NCI-H2196 (cell line): ENCODE measurements at regions not wholly inside any gene's neighbourhood (a gene's known extent, or its start where the extent isn't known, plus 50 kb on each side); places are given as distances from the start of the nearest gene placed in this dataset.
"Not testable (repeated sequence)": the region's sequence is repeated elsewhere in the genome, so short reads cannot be mapped to it uniquely, and the experiment has no call there.

Source experiments
- DNase-seq: peaks from one replicate; lab custom pipeline; 2025; ENCODE audit not compliant: unreplicated experiment; lab: John Stamatoyannopoulos, UW

DNA sequence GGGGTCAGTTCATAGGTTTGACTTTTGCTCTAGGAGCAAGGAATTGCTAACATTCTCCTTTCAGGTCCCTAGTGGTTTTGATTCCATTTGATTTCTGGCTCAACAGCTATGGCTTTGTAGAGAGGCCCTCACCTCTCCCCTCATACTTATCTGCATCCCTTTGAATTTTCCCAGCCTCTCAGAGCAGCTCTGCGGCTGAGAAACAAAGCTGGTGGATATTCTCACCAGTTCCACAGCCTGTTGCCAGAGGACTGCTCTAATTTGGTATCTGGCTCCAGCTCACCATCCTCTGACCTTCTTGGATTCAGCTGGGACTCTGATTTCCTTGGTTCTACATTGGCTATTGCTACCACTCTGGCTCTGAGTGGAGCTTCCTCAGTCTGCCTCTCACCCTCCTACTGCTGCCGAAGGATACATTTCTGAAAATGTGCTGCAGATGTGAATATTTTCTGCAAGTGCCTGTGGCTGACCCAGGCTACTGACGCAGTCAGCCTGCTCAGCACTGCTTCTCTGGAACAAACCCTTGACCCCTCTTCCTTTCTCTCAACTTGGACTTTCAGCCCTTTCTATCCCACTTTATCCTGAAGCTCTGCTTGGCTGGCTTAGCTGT lies 110.9 kb upstream of the ENPEP start:
- DNase-seq = no peak

DNA sequence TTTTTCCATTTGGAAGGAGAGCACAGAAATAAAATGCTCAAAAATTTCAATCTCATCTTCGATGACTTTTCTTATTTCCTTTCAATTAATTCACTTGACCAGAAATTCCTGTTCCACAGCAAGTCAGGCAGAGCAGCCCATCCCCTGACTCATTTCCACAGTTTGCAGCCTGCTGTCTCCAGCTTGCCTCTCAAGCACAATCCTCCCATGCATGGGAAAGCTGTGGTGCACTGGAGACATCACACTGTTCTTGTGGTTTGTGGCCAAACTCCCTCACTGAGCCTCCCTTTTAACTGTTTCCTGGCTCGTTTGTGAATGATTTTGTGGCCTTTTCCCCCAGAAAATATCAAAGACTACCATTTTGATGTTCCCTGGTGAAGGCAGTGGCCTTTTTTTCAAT lies 114.0 kb upstream of the ENPEP start:
- no peak for DNase-seq

GRCh38 chr4:110359076-110359475 lies 116.9 kb upstream of the ENPEP start:
- DNase-seq = no peak

DNA sequence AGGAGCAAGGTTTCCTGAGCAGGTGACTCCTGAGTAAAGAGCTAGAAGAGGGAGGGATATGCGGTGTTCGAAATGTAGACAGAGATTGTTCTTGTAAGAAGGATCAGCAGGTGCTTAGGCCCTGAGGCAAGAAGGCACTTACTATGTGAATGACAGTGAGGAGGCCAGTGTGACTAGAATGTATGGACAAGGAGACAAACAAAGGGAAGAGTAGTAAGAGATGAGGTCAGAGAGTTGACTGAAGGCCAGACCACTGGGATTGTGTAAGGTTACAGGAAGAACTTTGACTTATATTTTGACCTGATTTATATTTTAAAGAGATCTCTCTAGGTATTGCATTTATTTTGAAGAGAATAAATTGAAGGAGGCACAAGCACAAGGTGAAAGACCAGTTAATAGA lies 118.4 kb upstream of the ENPEP start:
- no peak for DNase-seq

GRCh38 chr4:110354460-110354859 lies 121.5 kb upstream of the ENPEP start:
- no peak for DNase-seq

GRCh38 chr4:110352670-110353442 lies 123.1 kb upstream of the ENPEP start:
- no peak for DNase-seq

DNA sequence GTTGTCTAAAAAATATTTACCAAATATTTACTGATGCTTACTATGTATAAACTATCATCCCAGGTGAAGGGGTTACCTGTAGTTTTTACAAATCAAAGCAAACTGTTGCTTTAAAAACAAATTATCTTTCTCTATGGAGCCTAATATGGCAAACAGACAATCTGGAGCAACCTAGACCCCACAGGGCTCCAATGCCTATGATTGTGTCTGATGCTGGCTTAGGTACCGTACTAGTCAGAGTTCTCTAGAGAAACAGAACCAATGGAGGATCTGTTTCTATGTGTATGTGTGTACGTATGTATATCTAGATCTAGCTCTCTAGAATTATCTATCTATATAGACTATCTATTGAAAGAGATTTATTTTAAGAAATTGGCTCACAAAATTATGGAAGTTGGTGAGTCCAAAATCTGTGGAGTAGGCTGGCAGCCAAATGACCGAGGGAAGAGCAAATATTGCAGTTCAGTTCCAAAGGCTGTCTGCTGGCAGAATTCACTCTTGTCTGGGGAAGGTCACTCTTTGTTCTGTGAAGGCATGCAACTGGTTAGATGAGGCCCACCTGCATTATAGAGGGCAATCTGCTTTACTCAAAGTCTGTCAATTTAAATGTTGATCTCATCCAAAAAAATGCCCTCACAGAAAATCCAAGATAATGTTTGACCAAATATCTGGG lies 127.1 kb upstream of the ENPEP start:
- DNase-seq = no peak

DNA sequence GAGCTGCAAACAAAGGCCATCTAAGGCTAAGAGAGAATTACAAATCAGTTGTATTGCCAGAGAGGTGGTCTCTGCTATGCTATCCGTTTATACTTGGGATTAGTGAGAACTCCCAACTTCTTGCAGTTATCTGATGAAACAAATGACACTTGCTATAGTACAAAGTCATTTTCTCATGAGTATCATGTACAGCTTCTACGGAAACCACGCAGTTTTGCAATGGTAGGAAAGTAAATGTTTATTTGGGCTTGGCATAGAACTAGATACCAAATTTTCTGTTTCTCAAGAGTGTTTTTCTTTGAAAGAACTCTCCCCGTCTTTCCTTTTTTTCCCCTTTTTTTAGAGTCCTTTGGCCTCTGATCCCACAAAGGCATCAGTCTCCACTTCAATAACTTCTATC lies 128.2 kb upstream of the ENPEP start:
- DNase-seq = no peak

DNA sequence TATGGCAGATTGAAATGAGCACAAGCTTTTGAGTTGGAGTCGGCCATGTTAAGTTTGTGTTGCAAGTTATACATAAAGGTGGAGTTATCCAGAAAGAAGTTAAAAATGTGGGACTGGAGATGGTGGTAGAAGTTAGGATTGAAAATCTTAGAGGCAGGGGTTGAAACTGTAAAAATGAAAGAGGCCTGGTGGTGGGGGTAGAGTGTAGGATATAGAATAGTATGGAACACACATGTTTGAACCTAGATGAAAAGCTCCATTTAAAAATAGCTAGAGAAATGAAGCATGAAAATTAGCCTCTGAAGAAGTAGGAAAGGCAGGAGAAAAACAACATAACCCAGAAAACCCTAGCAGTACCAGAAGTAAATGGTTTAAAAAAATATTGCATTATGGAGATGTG lies 131.8 kb upstream of the ENPEP start:
- no peak for DNase-seq

DNA sequence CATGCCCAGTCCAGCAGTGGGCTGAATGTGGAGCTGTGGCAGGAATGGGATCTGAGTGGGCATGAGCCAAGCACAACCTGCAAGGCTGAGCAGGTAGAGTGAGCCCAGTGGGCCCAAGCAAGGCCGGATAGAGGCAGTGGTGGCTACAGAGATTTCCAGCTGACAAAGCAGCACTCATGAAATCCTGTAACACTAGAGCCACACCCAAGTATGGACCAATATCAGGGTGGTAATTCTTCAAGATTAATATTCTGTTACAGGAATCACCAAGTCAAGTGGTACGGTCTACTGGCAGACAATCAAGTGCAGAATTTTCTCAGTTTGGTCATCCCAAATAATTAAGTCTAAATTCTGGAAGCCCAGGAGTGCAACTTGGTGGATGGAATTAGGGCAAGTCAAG lies 132.4 kb upstream of the ENPEP start:
- DNase-seq = no peak

DNA sequence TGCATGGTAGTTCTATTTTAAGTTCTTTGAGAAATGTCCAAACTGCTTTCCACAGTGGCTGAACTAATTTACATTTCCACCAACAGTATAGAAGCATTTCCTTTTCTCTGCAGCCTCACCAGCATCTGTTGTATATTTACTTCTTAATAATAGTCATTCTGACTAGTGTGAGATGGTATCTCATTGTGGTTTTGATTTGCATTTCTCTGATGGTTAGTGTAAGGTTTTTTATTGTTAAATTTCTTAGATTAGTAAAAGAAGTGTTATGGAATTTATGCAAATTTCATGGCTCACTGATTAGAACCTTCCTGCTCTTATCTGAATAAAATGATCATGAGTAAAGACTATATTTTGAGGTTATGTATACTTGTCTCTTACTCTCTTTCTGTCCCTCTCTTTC lies 134.8 kb upstream of the ENPEP start:
- not testable (repeated sequence) for DNase-seq

DNA sequence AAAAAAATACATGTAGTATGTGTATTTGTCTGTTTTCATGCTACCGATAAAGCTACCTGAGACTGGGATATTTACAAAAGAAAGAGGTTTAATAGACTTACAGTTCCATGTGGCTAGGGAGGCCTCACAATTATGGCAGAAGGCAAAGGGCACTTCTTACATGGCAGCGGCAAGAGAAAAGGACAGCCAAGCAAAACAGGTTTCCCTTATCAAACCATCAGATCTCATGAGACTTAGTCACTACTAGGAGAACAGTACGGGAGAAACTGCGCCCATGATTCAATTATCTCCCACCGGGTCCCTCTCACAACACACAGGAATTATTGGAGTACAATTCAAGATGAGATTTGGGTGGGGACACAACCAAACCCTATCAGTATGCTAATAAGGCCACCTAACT lies 137.0 kb upstream of the ELOVL6 start:
- DNase-seq = no peak

- DNase-seq = no peak
Measured at GRCh38 chr4:110332483-110332882, 134.1 kb upstream of the ELOVL6 start.

DNA sequence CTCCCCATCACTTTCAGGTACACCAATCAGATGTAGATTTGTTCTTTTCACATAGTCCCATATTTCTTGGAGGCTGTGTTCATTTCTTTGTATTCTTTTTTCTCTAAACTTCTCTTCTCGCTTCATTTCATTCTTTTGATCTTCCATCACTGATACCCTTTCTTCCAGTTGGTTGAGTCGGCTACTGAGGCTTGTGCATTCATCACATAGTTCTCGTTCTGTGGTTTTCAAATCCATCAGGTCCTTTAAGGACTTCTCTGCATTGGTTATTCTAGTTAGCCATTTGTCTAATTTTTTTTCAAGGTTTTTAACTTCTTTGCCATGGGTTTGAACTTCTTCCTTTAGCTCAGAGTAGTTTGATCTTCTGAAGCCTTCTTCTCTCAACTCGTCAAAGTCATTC lies 128.0 kb upstream of the ELOVL6 start:
- DNase-seq = not testable (repeated sequence)

DNA sequence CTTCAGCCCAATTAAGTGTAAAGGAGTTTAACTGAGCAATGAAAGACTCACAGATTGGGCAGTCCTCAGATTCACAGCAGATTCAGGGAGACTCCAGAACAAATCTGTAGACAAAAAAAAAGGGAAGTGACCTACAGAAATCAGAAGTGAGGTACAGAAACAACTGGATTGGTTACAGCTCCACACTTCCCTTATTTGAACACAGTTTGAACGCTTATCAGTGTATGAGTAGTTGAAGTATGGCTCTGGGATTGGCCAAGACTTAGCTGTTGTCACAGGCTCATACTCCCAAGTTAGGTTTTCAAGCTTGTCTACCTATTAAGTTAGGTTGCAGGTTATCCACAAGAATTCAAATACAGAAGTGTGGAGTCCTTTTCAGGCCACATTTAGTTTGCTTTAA lies 112.4 kb upstream of the ELOVL6 start:
- no peak for DNase-seq

GRCh38 chr4:110309675-110310074 lies 111.3 kb upstream of the ELOVL6 start:
- no peak for DNase-seq

DNA sequence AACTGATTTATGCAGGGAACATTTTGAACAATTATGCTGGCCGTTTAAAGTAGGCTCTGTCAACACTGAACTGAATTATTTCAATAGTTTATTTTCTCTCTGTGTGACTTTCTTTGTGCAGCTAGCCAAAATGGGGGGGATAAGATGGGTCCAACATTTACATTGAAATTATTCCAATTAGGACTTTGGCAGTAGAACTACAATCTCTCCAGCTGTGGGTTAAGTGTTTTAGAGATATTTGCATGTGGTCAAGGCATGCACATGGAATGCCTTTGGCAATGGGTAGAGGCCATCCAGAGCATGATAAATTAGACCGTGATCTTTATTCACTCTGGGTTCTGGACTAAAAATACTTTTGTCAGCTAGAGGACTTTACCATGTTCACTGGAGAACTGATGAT lies 107.9 kb upstream of the ELOVL6 start:
- no peak for DNase-seq

DNA sequence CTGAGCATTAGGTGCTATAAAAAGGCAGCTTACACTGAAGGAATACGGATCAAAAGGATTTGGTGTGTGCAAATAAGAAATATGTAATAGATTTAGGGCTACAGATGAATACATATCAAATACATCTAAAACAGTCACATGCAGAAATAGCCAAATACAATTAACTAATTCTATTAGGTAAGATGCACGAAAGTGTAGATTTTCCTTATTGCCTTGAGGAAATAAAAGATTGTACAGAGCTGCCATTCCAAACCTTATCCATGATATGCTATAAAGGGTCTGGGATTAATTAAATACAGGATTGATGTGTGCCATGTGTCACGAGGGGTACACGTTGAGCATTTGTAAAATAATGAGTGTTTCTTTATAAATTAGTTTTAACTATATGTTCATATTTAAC lies 107.0 kb upstream of the ELOVL6 start:
- DNase-seq = no peak

DNA sequence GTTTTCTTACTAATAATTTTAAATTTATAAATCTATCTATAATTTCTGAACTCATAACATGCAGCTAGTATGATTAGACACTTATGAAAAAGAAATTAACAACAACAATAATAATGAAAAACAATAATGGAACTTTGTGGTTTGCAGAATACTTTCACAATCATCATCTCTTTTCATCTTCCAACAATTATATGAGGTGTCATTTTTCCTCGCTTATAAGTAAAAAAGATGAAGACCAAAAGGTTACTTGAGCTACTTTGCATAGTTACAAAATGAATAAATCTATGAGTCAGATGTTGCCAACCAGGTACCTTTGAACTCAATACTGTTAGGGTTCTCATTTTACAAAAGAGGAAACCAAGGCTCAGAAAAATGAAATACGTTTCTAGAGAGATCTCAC lies 98.5 kb upstream of the ELOVL6 start:
- DNase-seq = no peak

GRCh38 chr4:110294165-110294564 lies 95.8 kb upstream of the ELOVL6 start:
- no peak for DNase-seq

DNA sequence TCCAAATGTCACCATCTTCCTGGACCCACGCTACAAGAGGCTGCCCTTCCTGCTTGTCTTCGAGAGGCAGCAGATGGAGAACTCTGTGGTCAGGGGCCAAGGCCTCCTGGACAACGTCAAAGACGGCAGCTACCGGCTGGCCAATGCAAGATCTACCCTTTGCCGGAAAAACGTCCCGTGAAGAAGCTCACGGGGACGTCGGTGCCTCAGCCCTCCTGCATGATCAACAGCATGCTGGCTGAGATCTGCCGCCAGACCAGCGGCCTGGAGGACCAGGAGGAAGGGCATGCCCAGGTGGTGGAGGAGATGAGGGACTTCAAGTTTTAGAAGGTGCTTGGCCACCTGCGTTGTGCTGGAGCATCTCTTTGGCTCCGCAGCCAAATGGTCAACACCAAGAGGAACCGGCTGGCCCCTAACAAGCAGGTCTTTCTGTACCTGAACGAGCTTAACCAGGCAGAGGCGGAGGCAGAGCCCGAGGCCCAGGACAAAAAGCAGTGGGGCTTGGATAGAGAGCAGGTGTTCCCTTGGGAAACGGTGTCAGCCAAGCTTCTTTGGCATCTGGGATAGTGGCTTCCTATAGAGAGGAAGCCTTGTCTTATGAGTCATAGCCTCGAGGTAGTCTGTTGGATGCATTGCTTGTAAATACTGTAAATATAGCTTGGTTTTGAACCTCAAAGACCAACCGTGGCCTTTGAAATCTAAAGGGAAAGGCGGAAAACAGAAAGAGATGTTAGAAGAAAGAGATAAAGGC lies 94.8 kb upstream of the ELOVL6 start:
- DNase-seq = no peak

- DNase-seq = no peak
Measured at GRCh38 chr4:110290511-110290910, 92.1 kb upstream of the ELOVL6 start.
